HG02571 (cell line): ENCODE measurements at regions not wholly inside any gene's neighbourhood (a gene's known extent, or its start where the extent isn't known, plus 50 kb on each side); places are given as distances from the start of the nearest gene placed in this dataset.
A peak's percentile ranks its signal among the peaks of the same experiment; 100 is the strongest.

ENCODE experiments used
- ATAC-seq: cut with Tn5 transposase; IDR thresholded peaks from one replicate; pipeline ENCODE4 v1.9.1; 2021; ENCODE audit warnings: mild to moderate bottlenecking, moderate library complexity; ENCODE audit not compliant: unreplicated experiment

DNA sequence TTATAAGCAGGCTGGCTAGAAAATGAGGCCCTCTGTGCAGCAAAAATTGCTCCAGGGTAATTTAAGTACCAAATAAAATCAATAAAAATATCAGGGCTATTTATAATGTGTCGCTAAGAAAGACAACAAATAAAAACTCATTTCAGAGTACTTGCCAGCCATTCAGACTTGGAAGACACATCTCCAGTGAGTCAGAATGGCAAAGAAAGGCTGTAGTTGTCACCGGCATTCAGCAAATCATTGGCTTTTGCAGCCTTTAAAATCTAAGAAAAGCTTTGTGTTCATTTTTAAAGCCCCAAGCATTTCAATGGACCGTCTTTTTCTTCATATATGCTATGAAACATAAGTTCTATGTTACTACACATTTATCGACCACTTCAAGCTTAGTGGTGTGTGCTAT is 141.1 kb upstream of the HNMT start:
- ATAC-seq, result no peak

GRCh38 chr2:137824501-137824900 is 139.8 kb upstream of the HNMT start:
- no peak for ATAC-seq

DNA sequence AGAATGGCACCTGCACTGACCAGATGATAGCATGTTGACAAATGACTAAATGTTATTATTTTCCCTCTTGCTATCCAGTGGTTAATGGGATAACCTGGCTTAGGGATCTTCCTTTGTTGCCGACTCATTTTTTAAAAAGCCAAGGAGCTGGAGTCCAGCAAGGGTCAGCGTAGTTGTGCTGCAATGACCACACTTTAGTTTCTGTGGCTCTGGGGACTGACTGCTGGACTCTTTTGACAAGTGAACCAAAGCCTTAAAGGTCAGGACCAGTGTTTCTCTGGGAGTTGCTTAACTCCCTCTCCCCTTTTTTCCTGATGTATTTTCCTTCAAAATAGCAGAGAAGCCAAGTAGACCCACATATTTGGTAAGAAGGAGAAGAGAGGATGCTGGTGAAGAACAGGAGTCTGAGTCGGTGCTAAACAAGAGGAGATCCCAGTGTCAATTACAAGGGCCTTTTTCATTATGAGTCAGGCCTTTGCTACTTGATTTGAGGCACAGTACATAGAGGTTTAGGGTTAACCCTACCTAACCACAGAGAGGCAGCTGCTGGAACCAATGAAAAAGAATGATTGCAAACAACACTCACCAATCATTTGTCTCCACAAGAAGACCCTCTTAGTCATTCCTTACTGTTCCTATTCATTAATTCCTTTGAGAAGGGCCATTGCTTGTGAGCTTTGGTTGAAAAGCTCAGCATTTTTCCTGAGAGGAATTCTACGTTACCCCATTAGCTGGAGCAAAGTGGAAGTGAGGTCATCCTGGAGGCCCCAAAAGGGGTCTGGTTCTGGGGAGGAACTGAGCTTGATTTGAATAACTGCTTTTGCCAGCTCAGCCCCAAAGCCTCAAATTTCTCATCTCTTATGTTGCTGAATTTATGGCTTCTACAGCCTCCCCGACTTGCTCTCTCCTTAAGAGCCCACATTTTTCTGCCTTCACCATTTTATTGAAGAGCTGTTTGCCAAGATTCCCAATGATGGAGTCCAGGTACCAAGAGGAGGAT is 137.6 kb upstream of the HNMT start:
- peak; percentile 97 for ATAC-seq

DNA sequence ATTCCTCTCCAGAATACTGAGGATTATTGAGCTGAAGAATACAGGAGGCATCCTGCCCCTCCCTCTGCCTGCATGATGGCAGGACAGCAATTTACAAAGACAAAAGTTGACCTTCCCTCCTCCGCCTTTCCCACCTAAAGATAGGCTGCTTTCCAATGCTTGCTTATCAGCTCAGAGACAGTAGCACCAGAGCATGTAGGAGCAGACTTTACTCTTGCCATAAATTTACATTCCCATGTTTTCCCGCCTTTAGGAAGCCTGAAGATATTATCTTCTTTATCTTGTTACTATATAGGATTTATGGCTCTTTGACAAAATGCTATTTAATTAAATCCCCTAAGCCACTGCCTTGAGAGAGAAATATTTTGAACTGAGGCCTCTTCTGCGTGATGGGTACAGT is 135.6 kb upstream of the HNMT start:
- no peak for ATAC-seq

DNA sequence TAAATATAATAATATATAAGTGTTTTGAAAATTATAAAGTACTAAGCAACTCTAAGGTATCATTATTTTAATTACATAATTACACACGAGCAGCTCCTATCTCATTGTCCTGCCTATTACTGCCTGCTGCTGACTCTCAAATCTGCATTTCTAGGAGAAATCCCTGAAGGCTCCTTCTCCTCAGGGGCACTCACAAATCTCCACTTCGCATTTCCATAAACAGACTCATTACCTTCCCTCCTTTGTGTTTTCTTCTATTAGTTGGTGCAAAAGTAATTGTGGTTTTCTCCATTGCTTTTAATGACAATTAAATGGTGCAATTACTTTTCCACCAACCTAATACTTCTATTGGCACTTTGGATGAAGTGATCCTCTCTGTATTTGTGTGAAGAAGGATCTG is 135.0 kb upstream of the HNMT start:
- ATAC-seq, result no peak

DNA sequence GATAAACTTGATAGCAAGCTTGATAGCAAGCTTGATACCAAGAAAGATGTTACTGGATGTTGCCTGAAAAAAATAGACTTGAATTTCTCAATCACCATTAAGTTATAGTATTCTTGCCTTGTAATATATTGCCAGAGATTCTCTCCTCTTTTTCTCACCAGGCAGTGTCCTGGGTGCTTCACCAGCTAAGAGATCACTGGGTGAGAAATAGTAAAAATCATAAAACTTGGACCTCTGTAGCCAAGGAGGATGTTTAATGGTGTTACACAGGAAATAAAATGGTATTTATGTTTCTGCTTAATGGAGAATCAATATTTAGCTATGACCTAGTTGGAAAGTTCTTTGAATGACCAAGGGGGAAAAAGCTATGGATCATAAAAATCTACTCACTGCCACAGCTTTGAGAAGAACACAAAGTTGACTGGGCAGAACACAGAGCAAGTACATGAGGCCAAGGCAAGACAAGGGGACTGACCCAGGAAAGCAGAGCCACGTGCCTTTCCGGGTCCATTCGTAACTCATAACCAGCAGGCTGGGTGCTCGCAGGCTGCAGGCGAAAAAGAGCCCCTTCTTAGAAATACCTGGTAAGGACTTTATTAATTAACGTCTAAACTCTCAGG is 129.4 kb upstream of the HNMT start:
- no peak for ATAC-seq

DNA sequence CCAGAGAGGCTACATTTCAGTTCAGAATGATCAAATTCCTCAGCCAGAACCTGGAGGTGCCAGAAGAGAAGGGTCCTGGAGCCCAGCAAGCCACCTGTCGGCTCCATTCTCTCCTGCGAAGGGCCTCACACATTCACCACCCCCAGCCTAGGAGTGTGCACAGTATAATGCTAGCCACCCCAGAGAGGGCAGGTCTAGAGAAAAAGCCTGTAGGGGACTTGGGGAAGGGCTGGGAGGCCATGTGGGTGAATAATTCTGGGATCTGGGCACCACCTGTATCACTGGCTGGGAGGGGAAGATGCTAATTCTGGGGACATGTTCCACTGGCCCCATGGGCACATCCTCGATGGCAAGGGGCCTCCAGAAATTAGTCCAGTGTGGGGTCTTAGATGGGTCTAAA is 127.6 kb upstream of the HNMT start:
- ATAC-seq, result no peak

GRCh38 chr2:137837830-137838229 is 126.4 kb upstream of the HNMT start:
- ATAC-seq, result no peak

DNA sequence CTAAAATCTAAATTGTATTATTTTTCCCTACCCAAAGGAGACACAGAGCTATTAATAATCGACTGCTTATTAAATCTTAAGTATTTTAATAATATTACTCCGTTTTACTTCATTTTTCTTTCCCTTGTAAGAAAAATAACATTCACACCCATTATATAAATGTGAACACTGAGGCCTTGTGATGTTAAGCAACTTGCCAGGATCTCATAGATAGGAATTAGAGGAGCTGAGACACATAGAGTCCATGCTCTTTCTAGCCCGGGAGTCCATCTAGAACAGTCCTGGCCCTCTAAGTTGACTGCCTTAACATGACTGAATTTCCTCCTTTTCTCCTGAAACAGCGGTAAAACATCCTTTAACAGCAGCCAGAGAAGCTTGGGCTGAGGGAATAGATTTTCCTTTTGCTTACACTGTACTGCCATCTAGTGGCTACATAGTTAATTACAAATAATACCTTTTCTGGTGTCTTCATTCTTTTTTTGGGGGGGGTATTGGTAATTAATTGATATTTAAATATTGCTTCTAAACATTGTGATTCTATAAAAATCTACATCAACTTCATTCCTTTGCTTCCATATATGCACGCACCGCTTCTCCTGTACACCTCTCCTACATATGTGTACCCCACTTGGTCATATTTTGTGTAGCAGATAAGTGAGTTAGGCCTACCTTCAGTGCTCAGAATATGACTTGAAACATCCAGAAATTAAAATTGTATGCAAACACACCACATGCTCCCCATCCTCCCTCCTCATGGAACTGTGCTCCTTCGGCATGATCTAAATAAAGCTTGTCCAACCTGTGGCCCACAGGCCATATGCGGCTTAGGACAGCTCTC is 125.8 kb upstream of the HNMT start:
- ATAC-seq, result peak; percentile 58

- no peak for ATAC-seq
These were observed 121.8 kb upstream of the HNMT start for GRCh38 chr2:137842430-137842829.

DNA sequence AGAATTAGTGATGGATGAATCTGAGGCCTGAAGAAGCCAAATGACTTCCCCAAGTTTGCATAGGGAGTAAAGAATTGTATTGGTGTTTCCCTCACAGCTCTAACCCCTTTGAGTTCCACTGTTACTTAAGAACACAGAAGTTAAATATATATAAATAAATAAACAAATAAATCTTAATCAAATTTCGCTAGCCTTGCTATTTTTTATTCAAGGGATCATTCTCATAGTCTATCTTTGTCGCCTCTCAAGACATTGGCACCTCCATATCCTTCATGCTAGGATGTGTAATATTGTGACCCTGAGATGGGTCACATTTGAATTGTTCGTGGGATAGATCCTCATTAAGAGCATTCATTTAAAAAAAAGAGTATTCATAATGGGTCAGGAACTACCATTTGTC is 121.3 kb upstream of the HNMT start:
- no peak for ATAC-seq

GRCh38 chr2:137845422-137845821 is 118.9 kb upstream of the HNMT start:
- no peak for ATAC-seq

GRCh38 chr2:137846993-137847392 is 117.3 kb upstream of the HNMT start:
- no peak for ATAC-seq

- ATAC-seq, result no peak
These were observed 116.8 kb upstream of the HNMT start for GRCh38 chr2:137847443-137847842.

DNA sequence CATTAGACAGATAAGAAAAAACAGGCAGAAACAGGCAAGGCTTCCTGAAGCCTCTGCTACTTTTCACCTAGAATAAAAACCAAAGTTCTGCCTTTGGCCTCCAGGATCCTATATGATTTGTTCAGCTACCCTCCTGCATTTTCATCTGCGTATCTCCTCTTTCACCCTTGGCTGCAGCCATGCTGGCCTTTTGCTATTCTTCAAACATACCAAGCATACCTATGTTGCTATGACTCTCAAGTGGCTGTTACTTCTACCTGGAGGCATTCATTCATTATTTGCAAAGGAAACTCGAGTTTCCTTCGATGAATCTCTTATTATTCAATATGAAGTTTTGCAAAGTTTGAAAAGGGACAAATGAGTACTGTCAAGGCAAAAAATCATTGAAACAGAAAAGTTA is 106.4 kb upstream of the HNMT start:
- ATAC-seq, result no peak

- ATAC-seq, result no peak
These were observed 101.6 kb upstream of the HNMT start for GRCh38 chr2:137862651-137863050.

DNA sequence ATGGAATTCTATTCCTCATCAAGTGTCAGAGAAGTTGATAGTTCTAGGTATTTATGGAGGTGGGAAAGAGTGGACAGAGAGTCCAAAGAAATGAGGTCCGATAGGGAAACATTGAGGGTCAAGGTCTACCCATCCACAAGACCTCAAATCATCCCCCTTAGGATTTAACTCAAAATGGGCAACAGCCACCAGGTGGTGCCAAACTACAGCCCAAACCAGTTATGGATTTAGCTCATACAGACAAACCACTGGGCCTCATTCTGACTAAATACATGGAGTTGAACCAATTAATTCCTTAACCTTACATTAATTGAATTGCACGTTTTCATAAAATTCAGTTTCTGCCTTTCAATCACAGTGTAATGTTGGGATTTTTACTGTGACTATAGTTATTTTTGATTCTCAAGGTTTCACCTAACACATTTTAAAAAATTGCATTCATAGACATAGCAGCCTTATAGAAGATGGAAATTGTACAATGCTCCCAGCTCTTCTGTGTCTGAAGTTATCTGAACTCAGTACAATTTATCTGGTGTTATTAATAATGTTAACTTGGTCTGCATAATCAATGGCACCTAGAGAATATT is 98.2 kb upstream of the HNMT start:
- no peak for ATAC-seq

DNA sequence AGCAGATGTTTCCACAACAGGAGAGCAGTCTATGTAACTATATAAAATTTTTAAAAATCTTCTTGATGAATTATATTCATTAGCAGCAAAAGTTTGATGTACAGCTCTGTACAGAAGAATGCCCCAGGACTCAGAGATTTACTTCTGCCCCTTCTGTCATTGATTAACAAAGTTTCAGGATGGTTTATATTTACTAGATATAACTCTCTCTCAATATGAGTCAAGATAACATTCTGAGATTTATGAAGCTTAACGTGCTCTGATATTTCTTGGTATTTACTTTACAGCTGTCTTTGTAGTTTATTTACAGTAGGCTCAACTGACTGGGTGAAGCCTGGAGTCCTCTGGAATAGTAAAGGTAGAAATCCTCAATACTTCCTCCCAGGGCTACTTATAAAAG is 93.6 kb upstream of the HNMT start:
- ATAC-seq, result peak; percentile 72

DNA sequence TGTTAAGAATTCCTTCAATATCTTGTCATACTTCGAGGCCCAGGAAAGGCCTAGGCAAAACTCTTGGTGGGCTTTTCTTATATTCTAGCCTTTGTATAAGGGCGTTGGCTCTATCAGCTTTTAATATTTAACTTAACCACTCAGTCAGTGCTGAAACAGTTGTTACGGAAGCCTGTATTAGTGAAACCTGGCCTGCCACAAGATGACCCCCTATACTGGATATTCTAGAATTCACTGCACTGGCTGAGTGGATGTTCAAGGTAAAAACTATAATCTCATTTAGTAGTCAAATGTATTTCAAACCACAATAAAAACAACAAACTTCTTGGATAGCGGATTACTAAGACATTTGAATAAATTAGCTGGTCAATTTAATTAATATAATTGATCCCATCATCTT is 91.7 kb upstream of the HNMT start:
- ATAC-seq, result no peak

DNA sequence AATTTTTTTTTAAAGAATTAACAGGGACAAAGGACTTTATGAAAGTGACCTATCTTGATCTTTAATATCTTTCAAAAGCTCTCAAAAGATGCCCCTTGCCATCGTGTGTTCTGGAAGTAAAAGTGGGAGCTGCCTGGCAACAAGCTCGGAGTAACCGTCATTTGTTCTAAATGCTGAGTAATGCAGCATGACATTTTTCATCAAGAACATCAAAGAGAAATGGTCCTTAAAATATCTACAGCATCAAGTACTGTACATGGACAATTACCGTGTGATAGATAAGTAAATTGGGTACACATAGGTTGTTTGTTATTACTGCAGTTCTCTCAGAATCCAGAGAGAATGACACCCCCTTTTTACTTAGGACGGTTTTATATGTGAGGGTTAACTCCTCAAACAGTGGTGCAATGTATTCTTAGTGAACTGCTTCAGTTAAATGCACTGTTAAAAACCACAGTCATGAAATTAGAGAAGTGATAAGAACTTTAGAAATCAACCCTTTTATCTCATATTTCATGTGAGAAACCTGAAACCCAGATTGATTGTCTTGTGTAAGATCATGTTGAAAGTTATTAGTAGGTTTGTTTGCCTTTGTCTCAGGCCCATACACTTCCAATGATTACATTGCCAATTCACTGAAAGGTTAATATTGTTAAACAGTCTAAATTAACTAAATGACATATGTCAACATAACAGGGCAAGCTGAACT is 90.6 kb upstream of the HNMT start:
- ATAC-seq, result no peak
